ENCODE measurements at regions not wholly inside any gene's neighbourhood (a gene's known extent, or its start where the extent isn't known, plus 50 kb on each side); places are given as distances from the start of the nearest gene placed in this dataset.

GRCh38 chr12:76641961-76642360, 82.4 kb upstream of the OSBPL8 start:
- DNase-seq, result no peak
- TF ChIP-seq, protein P1, sequence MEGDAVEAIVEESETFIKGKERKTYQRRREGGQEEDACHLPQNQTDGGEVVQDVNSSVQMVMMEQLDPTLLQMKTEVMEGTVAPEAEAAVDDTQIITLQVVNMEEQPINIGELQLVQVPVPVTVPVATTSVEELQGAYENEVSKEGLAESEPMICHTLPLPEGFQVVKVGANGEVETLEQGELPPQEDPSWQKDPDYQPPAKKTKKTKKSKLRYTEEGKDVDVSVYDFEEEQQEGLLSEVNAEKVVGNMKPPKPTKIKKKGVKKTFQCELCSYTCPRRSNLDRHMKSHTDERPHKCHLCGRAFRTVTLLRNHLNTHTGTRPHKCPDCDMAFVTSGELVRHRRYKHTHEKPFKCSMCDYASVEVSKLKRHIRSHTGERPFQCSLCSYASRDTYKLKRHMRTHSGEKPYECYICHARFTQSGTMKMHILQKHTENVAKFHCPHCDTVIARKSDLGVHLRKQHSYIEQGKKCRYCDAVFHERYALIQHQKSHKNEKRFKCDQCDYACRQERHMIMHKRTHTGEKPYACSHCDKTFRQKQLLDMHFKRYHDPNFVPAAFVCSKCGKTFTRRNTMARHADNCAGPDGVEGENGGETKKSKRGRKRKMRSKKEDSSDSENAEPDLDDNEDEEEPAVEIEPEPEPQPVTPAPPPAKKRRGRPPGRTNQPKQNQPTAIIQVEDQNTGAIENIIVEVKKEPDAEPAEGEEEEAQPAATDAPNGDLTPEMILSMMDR (IDR thresholded peaks at IDR 0.05), result no peak
- H3K27ac ChIP-seq, result no peak overlapping the region
- H3K36me3 ChIP-seq, result no peaks in the 10 kb centered on the region
- no peak overlapping the region for H3K4me3 ChIP-seq
- intact Hi-C loops (cut with DNase I), result no loop called here
- no peaks in the 10 kb centered on the region for H3K9me3 ChIP-seq
- H3K27me3 ChIP-seq (ENCODE audit: low read depth), result no peaks in the 10 kb centered on the region
- H3K4me1 ChIP-seq, result no peaks in the 10 kb centered on the region
- no peak for ATAC-seq

DNA sequence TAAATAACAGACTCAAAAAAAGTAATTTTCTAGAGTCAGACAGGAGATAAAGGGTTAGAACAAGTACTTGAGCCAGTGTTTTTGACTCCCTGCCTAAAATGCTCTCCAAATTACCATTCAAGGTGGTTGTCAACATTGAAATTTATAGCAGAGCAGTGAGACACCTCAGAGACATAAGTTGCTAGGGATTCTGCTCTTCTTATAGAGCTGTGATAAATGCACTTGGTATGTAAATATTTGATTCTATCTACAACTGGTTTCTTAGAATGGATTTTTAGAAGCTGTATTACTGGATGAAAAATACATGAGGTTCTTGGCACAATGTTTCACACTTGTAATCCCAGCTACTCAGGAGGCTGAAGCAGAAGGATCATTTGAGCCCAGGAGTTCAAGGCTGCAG, 83.9 kb upstream of the OSBPL8 start:
- Histone ChIP-seq H3K27me3 (ENCODE audit: low read depth) (no peaks in the 10 kb centered on the region), H3K36me3 (no peaks in the 10 kb centered on the region), H3K27ac (no peak overlapping the region), H3K4me3 (no peak overlapping the region), H3K4me1 (no peaks in the 10 kb centered on the region), H3K9me3 (no peaks in the 10 kb centered on the region)
- no peak for ATAC-seq
- no peak for DNase-seq
- TF ChIP-seq, protein P1 (IDR thresholded peaks at IDR 0.05), result no peak
- intact Hi-C loops (cut with DNase I), result no loop called here

GRCh38 chr12:76644950-76645349, 85.4 kb upstream of the OSBPL8 start:
- H3K9me3 ChIP-seq, result no peaks in the 10 kb centered on the region
- no peaks in the 10 kb centered on the region for H3K36me3 ChIP-seq
- H3K27me3 ChIP-seq (ENCODE audit: low read depth), result no peaks in the 10 kb centered on the region
- peak in 1 of 2 donors; percentile 41 for ATAC-seq
- intact Hi-C loops (cut with DNase I), result no loop called here
- H3K4me3 ChIP-seq, result no peak overlapping the region
- no peak for DNase-seq
- TF ChIP-seq, protein P1 (IDR thresholded peaks at IDR 0.05), result no peak
- H3K4me1 ChIP-seq, result no peaks in the 10 kb centered on the region
- H3K27ac ChIP-seq, result no peak overlapping the region

- ATAC-seq, result peak in 1 of 2 donors; percentile 17
- H3K4me1 ChIP-seq, result no peaks in the 10 kb centered on the region
- intact Hi-C loops (cut with DNase I), result no loop called here
- H3K36me3 ChIP-seq, result no peaks in the 10 kb centered on the region
- TF ChIP-seq, protein P1 (IDR thresholded peaks at IDR 0.05), result no peak
- no peak overlapping the region for H3K27ac ChIP-seq
- H3K4me3 ChIP-seq, result no peak overlapping the region
- H3K9me3 ChIP-seq, result no peaks in the 10 kb centered on the region
- no peak for DNase-seq
- H3K27me3 ChIP-seq (ENCODE audit: low read depth), result no peaks in the 10 kb centered on the region
Observed at GRCh38 chr12:76645934-76646333, 86.4 kb upstream of the OSBPL8 start.

- no peak for ATAC-seq
- no peak overlapping the region for H3K4me3 ChIP-seq
- H3K4me1 ChIP-seq, result no peaks in the 10 kb centered on the region
- intact Hi-C loops (cut with DNase I), result no loop called here
- H3K9me3 ChIP-seq, result no peaks in the 10 kb centered on the region
- no peak for DNase-seq
- H3K27ac ChIP-seq, result no peak overlapping the region
- TF ChIP-seq, protein P1 (IDR thresholded peaks at IDR 0.05), result no peak
- H3K36me3 ChIP-seq, result no peaks in the 10 kb centered on the region
- no peaks in the 10 kb centered on the region for H3K27me3 ChIP-seq (ENCODE audit: low read depth)
Observed at GRCh38 chr12:76646366-76646765, 86.8 kb upstream of the OSBPL8 start.

DNA sequence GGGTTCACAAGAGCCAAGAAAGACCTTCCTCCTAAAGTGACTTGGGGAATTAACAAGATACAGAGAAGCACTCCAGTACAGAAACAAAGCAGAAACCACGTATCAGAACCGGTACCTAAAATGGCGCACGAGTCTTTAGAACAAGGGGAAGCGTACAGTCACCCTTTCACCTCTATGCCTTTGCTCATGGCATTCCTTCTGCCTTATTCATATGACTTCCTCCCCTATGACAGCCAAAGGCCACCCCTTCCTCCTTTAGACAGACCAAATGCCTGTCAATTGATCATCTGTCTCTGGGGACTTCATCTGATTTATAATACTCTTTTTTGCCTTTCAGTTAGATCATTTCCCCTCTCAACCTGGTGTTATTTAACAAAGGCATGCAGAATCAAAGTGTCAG, 89.5 kb upstream of the OSBPL8 start:
- intact Hi-C loops (cut with DNase I), result no loop called here
- H3K27me3 ChIP-seq (ENCODE audit: low read depth), result no peaks in the 10 kb centered on the region
- TF ChIP-seq, protein P1 (IDR thresholded peaks at IDR 0.05), result no peak
- no peak overlapping the region for H3K27ac ChIP-seq
- ATAC-seq (no peak), DNase-seq (no peak)
- H3K9me3 ChIP-seq, result no peaks in the 10 kb centered on the region
- no peaks in the 10 kb centered on the region for H3K4me1 ChIP-seq
- no peaks in the 10 kb centered on the region for H3K36me3 ChIP-seq
- H3K4me3 ChIP-seq, result no peak overlapping the region
